ENCODE measurements at regions not wholly inside any gene's neighbourhood (a gene's known extent, or its start where the extent isn't known, plus 50 kb on each side); places are given as distances from the start of the nearest gene placed in this dataset.
A peak's percentile ranks its signal among the peaks of the same experiment; 100 is the strongest.

DNA sequence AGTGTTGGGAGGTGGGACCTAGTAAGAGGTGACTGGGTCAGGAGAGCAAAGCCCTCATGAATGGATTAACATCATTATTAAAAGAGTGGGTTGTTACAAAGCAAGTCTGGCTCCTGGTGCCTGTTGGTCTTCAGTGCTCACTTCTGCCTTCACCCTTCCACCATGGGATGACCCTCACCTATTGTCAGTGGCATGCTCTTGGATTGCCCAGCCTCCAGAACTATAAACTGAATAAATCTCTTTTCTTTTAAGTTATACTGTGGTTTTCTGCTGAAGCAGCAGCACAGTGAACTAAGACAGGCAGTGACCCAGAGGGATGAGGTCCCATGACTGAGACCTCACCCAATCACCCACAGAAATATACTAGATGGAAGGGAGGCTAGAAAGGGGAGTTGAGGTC is 57.5 kb upstream of the ATL2 start:
- Mint-ChIP-seq H3K27me3 (ENCODE audit: unreplicated experiment) (peaks cover 7% of the 10 kb centered on the region), H3K4me1 (ENCODE audit: unreplicated experiment) (peaks cover 42% of the 10 kb centered on the region), H3K27ac (ENCODE audit: unreplicated experiment) (no peak overlapping the region), H3K36me3 (ENCODE audit: unreplicated experiment) (no peaks in the 10 kb centered on the region), H3K9me3 (ENCODE audit: unreplicated experiment) (no peaks in the 10 kb centered on the region), H3K4me3 (ENCODE audit: unreplicated experiment) (no peak overlapping the region)
- TF ChIP-seq, protein P1, sequence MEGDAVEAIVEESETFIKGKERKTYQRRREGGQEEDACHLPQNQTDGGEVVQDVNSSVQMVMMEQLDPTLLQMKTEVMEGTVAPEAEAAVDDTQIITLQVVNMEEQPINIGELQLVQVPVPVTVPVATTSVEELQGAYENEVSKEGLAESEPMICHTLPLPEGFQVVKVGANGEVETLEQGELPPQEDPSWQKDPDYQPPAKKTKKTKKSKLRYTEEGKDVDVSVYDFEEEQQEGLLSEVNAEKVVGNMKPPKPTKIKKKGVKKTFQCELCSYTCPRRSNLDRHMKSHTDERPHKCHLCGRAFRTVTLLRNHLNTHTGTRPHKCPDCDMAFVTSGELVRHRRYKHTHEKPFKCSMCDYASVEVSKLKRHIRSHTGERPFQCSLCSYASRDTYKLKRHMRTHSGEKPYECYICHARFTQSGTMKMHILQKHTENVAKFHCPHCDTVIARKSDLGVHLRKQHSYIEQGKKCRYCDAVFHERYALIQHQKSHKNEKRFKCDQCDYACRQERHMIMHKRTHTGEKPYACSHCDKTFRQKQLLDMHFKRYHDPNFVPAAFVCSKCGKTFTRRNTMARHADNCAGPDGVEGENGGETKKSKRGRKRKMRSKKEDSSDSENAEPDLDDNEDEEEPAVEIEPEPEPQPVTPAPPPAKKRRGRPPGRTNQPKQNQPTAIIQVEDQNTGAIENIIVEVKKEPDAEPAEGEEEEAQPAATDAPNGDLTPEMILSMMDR (IDR thresholded peaks at IDR 0.05): no peak
- no peak for DNase-seq (ENCODE audit: extremely low spot score, unreplicated experiment)

DNA sequence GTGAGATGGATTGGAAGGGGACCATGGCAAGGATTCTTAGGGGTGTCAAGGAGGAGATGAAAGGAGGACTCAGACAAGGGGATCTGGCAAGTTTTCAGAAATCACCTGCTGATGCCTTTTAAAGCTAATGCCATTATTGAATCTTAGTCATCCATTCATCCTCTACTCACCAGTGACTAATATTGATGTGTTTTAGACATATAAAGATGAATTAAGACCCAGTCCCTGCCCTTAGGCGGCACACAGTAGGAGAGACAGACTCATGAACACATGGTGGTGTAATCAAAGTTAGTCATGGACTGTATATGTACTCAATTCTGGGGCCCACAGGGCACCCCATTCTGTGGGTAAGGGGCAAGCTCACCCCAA is 56.5 kb upstream of the ATL2 start:
- Mint-ChIP-seq H3K27ac (ENCODE audit: unreplicated experiment) (no peak overlapping the region), H3K9me3 (ENCODE audit: unreplicated experiment) (no peaks in the 10 kb centered on the region), H3K4me3 (ENCODE audit: unreplicated experiment) (no peak overlapping the region), H3K27me3 (ENCODE audit: unreplicated experiment) (peaks cover 2% of the 10 kb centered on the region), H3K36me3 (ENCODE audit: unreplicated experiment) (no peaks in the 10 kb centered on the region), H3K4me1 (ENCODE audit: unreplicated experiment) (peaks cover 48% of the 10 kb centered on the region)
- DNase-seq (ENCODE audit: extremely low spot score, unreplicated experiment): no peak
- TF ChIP-seq, protein P1 (IDR thresholded peaks at IDR 0.05): no peak

DNA sequence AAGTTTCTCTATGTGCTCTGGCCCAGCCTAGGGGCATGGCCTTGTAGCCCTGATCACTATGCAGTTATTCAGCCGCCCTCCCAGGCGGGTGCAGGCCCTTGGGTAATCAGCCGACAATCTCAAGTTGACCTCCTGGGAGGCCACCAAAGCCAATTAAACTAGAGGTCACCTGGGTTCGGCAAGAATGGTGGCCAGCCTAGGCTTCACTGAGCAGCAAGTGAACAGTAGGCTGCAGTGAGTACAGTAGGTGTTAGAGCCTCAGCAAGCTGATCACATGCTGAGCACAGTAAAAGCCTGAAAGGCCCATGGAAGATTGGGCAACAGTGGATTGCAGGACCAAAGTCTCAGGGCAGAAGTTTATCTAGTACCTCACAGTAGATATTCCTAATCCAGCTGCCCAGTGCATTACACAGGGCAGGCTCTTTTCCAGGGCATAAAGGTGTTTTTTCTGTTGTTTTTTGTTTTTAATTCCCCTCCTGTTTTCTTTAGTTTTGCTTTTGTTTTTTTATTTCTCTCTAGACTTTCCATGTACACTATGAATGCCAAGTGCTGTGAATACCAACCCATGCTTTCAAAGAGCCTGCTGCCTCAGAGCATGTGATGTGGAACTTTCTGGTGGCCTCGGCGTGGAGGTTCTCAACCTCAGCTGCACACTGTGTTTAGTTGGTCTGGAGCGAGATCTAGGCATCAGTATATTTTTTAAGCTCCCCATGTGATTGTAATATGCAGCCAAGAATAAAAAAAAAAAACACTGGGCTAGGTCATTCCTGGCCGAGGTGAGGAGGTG is 55.9 kb upstream of the ATL2 start:
- H3K27ac Mint-ChIP-seq (ENCODE audit: unreplicated experiment): peak overlapping the region; percentile 62
- H3K4me3 Mint-ChIP-seq (ENCODE audit: unreplicated experiment): no peak overlapping the region
- no peak for DNase-seq (ENCODE audit: extremely low spot score, unreplicated experiment)
- H3K9me3 Mint-ChIP-seq (ENCODE audit: unreplicated experiment): no peaks in the 10 kb centered on the region
- H3K27me3 Mint-ChIP-seq (ENCODE audit: unreplicated experiment): no peaks in the 10 kb centered on the region
- peaks cover 53% of the 10 kb centered on the region for H3K4me1 Mint-ChIP-seq (ENCODE audit: unreplicated experiment)
- H3K36me3 Mint-ChIP-seq (ENCODE audit: unreplicated experiment): no peaks in the 10 kb centered on the region
- TF ChIP-seq, protein P1 (IDR thresholded peaks at IDR 0.05): no peak

DNA sequence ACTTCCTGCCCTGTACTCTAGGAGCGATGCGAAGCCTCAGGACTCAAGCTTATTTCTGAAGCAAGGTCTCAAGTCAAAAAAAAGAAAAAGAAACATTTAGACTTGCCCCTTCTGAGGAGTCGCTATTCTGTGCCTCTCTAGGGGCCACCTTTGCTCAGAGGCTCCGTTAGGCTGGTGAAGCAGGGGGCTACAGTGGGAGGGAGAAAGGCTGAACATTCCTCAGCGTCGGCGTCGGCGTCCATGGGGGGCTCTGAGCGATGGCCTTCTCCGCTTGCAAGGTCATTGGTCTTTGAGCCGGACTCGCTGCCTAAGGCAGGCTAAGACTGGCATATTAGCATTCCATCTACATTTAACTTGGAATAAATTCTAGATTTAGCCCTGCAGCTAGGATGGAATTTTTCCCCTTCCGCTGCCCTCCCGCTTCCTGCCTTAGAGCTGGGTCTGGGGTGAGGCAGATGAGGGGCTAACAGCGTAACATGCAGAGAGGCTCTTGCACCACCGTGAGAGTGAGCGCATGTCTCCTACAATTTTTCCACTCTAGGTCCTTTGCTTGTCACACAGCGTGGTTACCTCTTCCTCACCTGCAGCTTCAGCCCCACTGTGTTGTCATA is 53.6 kb upstream of the ATL2 start:
- DNase-seq (ENCODE audit: extremely low spot score, unreplicated experiment): no peak
- no peaks in the 10 kb centered on the region for H3K36me3 Mint-ChIP-seq (ENCODE audit: unreplicated experiment)
- H3K27me3 Mint-ChIP-seq (ENCODE audit: unreplicated experiment): no peaks in the 10 kb centered on the region
- H3K9me3 Mint-ChIP-seq (ENCODE audit: unreplicated experiment): no peaks in the 10 kb centered on the region
- no peak overlapping the region for H3K4me3 Mint-ChIP-seq (ENCODE audit: unreplicated experiment)
- peak overlapping the region; percentile 76 for H3K27ac Mint-ChIP-seq (ENCODE audit: unreplicated experiment)
- TF ChIP-seq, protein P1 (IDR thresholded peaks at IDR 0.05): no peak
- H3K4me1 Mint-ChIP-seq (ENCODE audit: unreplicated experiment): peaks cover 71% of the 10 kb centered on the region

DNA sequence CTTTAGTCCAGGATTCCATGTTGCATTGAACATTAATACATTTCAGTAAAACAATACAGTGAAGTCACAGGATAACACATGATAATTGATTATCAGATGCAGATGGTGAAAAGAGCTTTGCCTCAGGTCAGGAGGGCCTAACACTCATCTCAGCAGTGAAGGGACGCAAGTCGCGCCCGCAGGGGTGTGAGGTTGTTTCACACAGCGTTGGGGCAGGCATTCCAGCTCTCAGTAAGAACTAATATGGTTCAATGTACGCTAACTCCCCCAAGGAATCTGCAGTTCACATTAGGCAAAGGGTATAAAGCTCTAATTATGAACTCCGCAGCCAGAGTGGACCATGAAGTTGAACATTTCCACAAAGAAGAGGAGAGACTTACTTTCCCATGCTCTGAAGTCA is 53.1 kb upstream of the ATL2 start:
- peak overlapping the region; percentile 76 for H3K27ac Mint-ChIP-seq (ENCODE audit: unreplicated experiment)
- H3K36me3 Mint-ChIP-seq (ENCODE audit: unreplicated experiment): no peaks in the 10 kb centered on the region
- peak overlapping the region; percentile 26 for H3K4me3 Mint-ChIP-seq (ENCODE audit: unreplicated experiment)
- H3K4me1 Mint-ChIP-seq (ENCODE audit: unreplicated experiment): peaks cover 71% of the 10 kb centered on the region
- H3K9me3 Mint-ChIP-seq (ENCODE audit: unreplicated experiment): no peaks in the 10 kb centered on the region
- DNase-seq (ENCODE audit: extremely low spot score, unreplicated experiment): no peak
- TF ChIP-seq, protein P1 (IDR thresholded peaks at IDR 0.05): no peak
- no peaks in the 10 kb centered on the region for H3K27me3 Mint-ChIP-seq (ENCODE audit: unreplicated experiment)

All from osteocyte (in vitro differentiated cells).